ENCODE measurements at regions not wholly inside any gene's neighbourhood (a gene's known extent, or its start where the extent isn't known, plus 50 kb on each side); places are given as distances from the start of the nearest gene placed in this dataset.

- no peak for TF ChIP-seq CTCF (conservative IDR thresholded peaks at IDR 0.05)
- DNase-seq (ENCODE audit: extremely low spot score, unreplicated experiment) = no peak
- Mint-ChIP-seq H3K4me1 (ENCODE audit: unreplicated experiment) (no peaks in the 10 kb centered on the region), H3K27ac (no peak overlapping the region), H3K36me3 (no peaks in the 10 kb centered on the region), H3K4me3 (no peak overlapping the region), H3K27me3 (no peaks in the 10 kb centered on the region), H3K9me3 (no peaks in the 10 kb centered on the region)
These were observed 223.3 kb upstream of the NFE2L3 start for GRCh38 chr7:25928549-25929330.

GRCh38 chr7:25929448-25929847 lies 222.6 kb upstream of the NFE2L3 start:
- Mint-ChIP-seq H3K4me3 (no peak overlapping the region), H3K9me3 (peaks cover 5% of the 10 kb centered on the region), H3K36me3 (no peaks in the 10 kb centered on the region), H3K4me1 (ENCODE audit: unreplicated experiment) (no peaks in the 10 kb centered on the region), H3K27ac (no peak overlapping the region), H3K27me3 (no peaks in the 10 kb centered on the region)
- DNase-seq (ENCODE audit: extremely low spot score, unreplicated experiment) = no peak
- TF ChIP-seq CTCF (conservative IDR thresholded peaks at IDR 0.05) = no peak

GRCh38 chr7:25930492-25931048 lies 221.4 kb upstream of the NFE2L3 start:
- H3K27ac Mint-ChIP-seq = no peak overlapping the region
- no peaks in the 10 kb centered on the region for H3K4me1 Mint-ChIP-seq (ENCODE audit: unreplicated experiment)
- H3K27me3 Mint-ChIP-seq = no peaks in the 10 kb centered on the region
- no peak for TF ChIP-seq CTCF (conservative IDR thresholded peaks at IDR 0.05)
- H3K9me3 Mint-ChIP-seq = peaks cover 6% of the 10 kb centered on the region
- H3K36me3 Mint-ChIP-seq = no peaks in the 10 kb centered on the region
- DNase-seq (ENCODE audit: extremely low spot score, unreplicated experiment) = no peak
- H3K4me3 Mint-ChIP-seq = no peak overlapping the region

GRCh38 chr7:25931156-25931555 lies 220.8 kb upstream of the NFE2L3 start:
- Mint-ChIP-seq H3K27me3 (no peaks in the 10 kb centered on the region), H3K36me3 (no peaks in the 10 kb centered on the region), H3K27ac (no peak overlapping the region), H3K4me1 (ENCODE audit: unreplicated experiment) (no peaks in the 10 kb centered on the region), H3K9me3 (peaks cover 6% of the 10 kb centered on the region), H3K4me3 (no peak overlapping the region)
- no peak for DNase-seq (ENCODE audit: extremely low spot score, unreplicated experiment)
- no peak for TF ChIP-seq CTCF (conservative IDR thresholded peaks at IDR 0.05)

GRCh38 chr7:25933921-25934320 lies 218.1 kb upstream of the NFE2L3 start:
- Mint-ChIP-seq H3K36me3 (no peaks in the 10 kb centered on the region), H3K27me3 (no peaks in the 10 kb centered on the region), H3K4me3 (no peak overlapping the region), H3K27ac (no peak overlapping the region), H3K9me3 (peaks cover 6% of the 10 kb centered on the region), H3K4me1 (ENCODE audit: unreplicated experiment) (no peaks in the 10 kb centered on the region)
- no peak for DNase-seq (ENCODE audit: extremely low spot score, unreplicated experiment)
- TF ChIP-seq CTCF (conservative IDR thresholded peaks at IDR 0.05) = no peak
